ENCODE measurements at regions not wholly inside any gene's neighbourhood (a gene's known extent, or its start where the extent isn't known, plus 50 kb on each side); places are given as distances from the start of the nearest gene placed in this dataset.

GRCh38 chr9:81293651-81294050, 395.7 kb downstream of the TLE1 start:
- Histone ChIP-seq H3K36me3 (ENCODE audit: insufficient read depth, low read length) (no peaks in the 10 kb centered on the region), H3K9ac (ENCODE audit: insufficient read length) (no peak overlapping the region), H3K27ac (no peak overlapping the region), H3K4me3 (no peak overlapping the region), H3K9me3 (ENCODE audit: low read depth, low read length) (no peaks in the 10 kb centered on the region)
- TF ChIP-seq POLR2AphosphoS5 (IDR thresholded peaks at IDR 0.05; ENCODE audit: borderline replicate concordance, low read depth, low read length) (no peak), FOXP2 (optimal IDR thresholded peaks at IDR 0.05; ENCODE audit: control extremely low read depth, extremely low read length, insufficient read depth) (no peak)
- no peak for DNase-seq (ENCODE audit: low read depth, low spot score)

GRCh38 chr9:81292056-81292805, 397.1 kb downstream of the TLE1 start:
- H3K27ac ChIP-seq = no peak overlapping the region

GRCh38 chr9:81289622-81290021, 399.7 kb downstream of the TLE1 start:
- no peaks in the 10 kb centered on the region for H3K9me3 ChIP-seq (ENCODE audit: low read depth, low read length)
- H3K4me3 ChIP-seq = no peak overlapping the region
- no peak overlapping the region for H3K27ac ChIP-seq
- DNase-seq (ENCODE audit: low read depth, low spot score) = no peak
- no peak for TF ChIP-seq EZH2 (IDR thresholded peaks at IDR 0.05)
- TF ChIP-seq FOXP2 (optimal IDR thresholded peaks at IDR 0.05; ENCODE audit: control extremely low read depth, extremely low read length, insufficient read depth) = no peak
- no peak for TF ChIP-seq POLR2AphosphoS5 (IDR thresholded peaks at IDR 0.05; ENCODE audit: borderline replicate concordance, low read depth, low read length)
- no peak overlapping the region for H3K9ac ChIP-seq (ENCODE audit: insufficient read length)
- no peaks in the 10 kb centered on the region for H3K36me3 ChIP-seq (ENCODE audit: insufficient read depth, low read length)

More at GRCh38 chr9:81292056-81292805, 397.1 kb downstream of the TLE1 start:
- no peaks in the 10 kb centered on the region for H3K36me3 ChIP-seq (ENCODE audit: insufficient read depth, low read length)
- no peak overlapping the region for H3K4me3 ChIP-seq
- H3K9ac ChIP-seq (ENCODE audit: insufficient read length) = no peak overlapping the region
- DNase-seq (ENCODE audit: low read depth, low spot score) = no peak
- H3K9me3 ChIP-seq (ENCODE audit: low read depth, low read length) = no peaks in the 10 kb centered on the region
- no peak for TF ChIP-seq FOXP2 (optimal IDR thresholded peaks at IDR 0.05; ENCODE audit: control extremely low read depth, extremely low read length, insufficient read depth)

GRCh38 chr9:81268048-81268447, 421.3 kb downstream of the TLE1 start:
- Histone ChIP-seq H3K4me3 (no peak overlapping the region), H3K9ac (ENCODE audit: insufficient read length) (no peak overlapping the region), H3K36me3 (ENCODE audit: insufficient read depth, low read length) (no peaks in the 10 kb centered on the region), H3K27ac (no peak overlapping the region), H3K9me3 (ENCODE audit: low read depth, low read length) (no peaks in the 10 kb centered on the region)
- DNase-seq (ENCODE audit: low read depth, low spot score) = no peak
- TF ChIP-seq FOXP2 (optimal IDR thresholded peaks at IDR 0.05; ENCODE audit: control extremely low read depth, extremely low read length, insufficient read depth) (no peak), EZH2 (IDR thresholded peaks at IDR 0.05) (no peak), POLR2AphosphoS5 (IDR thresholded peaks at IDR 0.05; ENCODE audit: borderline replicate concordance, low read depth, low read length) (no peak)

GRCh38 chr9:81266674-81267073, 422.7 kb downstream of the TLE1 start:
- H3K4me3 ChIP-seq = no peak overlapping the region
- H3K36me3 ChIP-seq (ENCODE audit: insufficient read depth, low read length) = no peaks in the 10 kb centered on the region
- H3K9ac ChIP-seq (ENCODE audit: insufficient read length) = no peak overlapping the region
- TF ChIP-seq EZH2 (IDR thresholded peaks at IDR 0.05) = no peak
- TF ChIP-seq FOXP2 (optimal IDR thresholded peaks at IDR 0.05; ENCODE audit: control extremely low read depth, extremely low read length, insufficient read depth) = no peak
- no peak for TF ChIP-seq POLR2AphosphoS5 (IDR thresholded peaks at IDR 0.05; ENCODE audit: borderline replicate concordance, low read depth, low read length)
- no peak overlapping the region for H3K27ac ChIP-seq
- no peak for DNase-seq (ENCODE audit: low read depth, low spot score)
- H3K9me3 ChIP-seq (ENCODE audit: low read depth, low read length) = no peaks in the 10 kb centered on the region

GRCh38 chr9:81266086-81266485, 423.3 kb downstream of the TLE1 start:
- TF ChIP-seq POLR2AphosphoS5 (IDR thresholded peaks at IDR 0.05; ENCODE audit: borderline replicate concordance, low read depth, low read length) (no peak), FOXP2 (optimal IDR thresholded peaks at IDR 0.05; ENCODE audit: control extremely low read depth, extremely low read length, insufficient read depth) (no peak), EZH2 (IDR thresholded peaks at IDR 0.05) (no peak)
- DNase-seq (ENCODE audit: low read depth, low spot score) = no peak
- Histone ChIP-seq H3K36me3 (ENCODE audit: insufficient read depth, low read length) (no peaks in the 10 kb centered on the region), H3K9me3 (ENCODE audit: low read depth, low read length) (no peaks in the 10 kb centered on the region), H3K27ac (no peak overlapping the region), H3K4me3 (no peak overlapping the region), H3K9ac (ENCODE audit: insufficient read length) (no peak overlapping the region)

GRCh38 chr9:81264516-81264915, 424.8 kb downstream of the TLE1 start:
- TF ChIP-seq FOXP2 (optimal IDR thresholded peaks at IDR 0.05; ENCODE audit: control extremely low read depth, extremely low read length, insufficient read depth) (no peak), POLR2AphosphoS5 (IDR thresholded peaks at IDR 0.05; ENCODE audit: borderline replicate concordance, low read depth, low read length) (no peak), EZH2 (IDR thresholded peaks at IDR 0.05) (no peak)
- Histone ChIP-seq H3K9ac (ENCODE audit: insufficient read length) (no peak overlapping the region), H3K9me3 (ENCODE audit: low read depth, low read length) (no peaks in the 10 kb centered on the region), H3K4me3 (no peak overlapping the region), H3K27ac (no peak overlapping the region), H3K36me3 (ENCODE audit: insufficient read depth, low read length) (no peaks in the 10 kb centered on the region)
- no peak for DNase-seq (ENCODE audit: low read depth, low spot score)

GRCh38 chr9:81259896-81260295, 429.5 kb downstream of the TLE1 start:
- Histone ChIP-seq H3K36me3 (ENCODE audit: insufficient read depth, low read length) (no peaks in the 10 kb centered on the region), H3K27ac (no peak overlapping the region), H3K4me3 (no peak overlapping the region), H3K9me3 (ENCODE audit: low read depth, low read length) (no peaks in the 10 kb centered on the region), H3K9ac (ENCODE audit: insufficient read length) (no peak overlapping the region)
- DNase-seq (ENCODE audit: low read depth, low spot score) = no peak
- TF ChIP-seq POLR2AphosphoS5 (IDR thresholded peaks at IDR 0.05; ENCODE audit: borderline replicate concordance, low read depth, low read length) (no peak), EZH2 (IDR thresholded peaks at IDR 0.05) (no peak), FOXP2 (optimal IDR thresholded peaks at IDR 0.05; ENCODE audit: control extremely low read depth, extremely low read length, insufficient read depth) (no peak)

GRCh38 chr9:81256368-81256767, 433.0 kb downstream of the TLE1 start:
- no peak overlapping the region for H3K9ac ChIP-seq (ENCODE audit: insufficient read length)
- no peak overlapping the region for H3K4me3 ChIP-seq
- no peaks in the 10 kb centered on the region for H3K9me3 ChIP-seq (ENCODE audit: low read depth, low read length)
- no peaks in the 10 kb centered on the region for H3K36me3 ChIP-seq (ENCODE audit: insufficient read depth, low read length)
- no peak for TF ChIP-seq EZH2 (IDR thresholded peaks at IDR 0.05)
- no peak for TF ChIP-seq POLR2AphosphoS5 (IDR thresholded peaks at IDR 0.05; ENCODE audit: borderline replicate concordance, low read depth, low read length)
- no peak for TF ChIP-seq FOXP2 (optimal IDR thresholded peaks at IDR 0.05; ENCODE audit: control extremely low read depth, extremely low read length, insufficient read depth)
- DNase-seq (ENCODE audit: low read depth, low spot score) = no peak
- no peak overlapping the region for H3K27ac ChIP-seq
